ENCODE measurements at regions not wholly inside any gene's neighbourhood (a gene's known extent, or its start where the extent isn't known, plus 50 kb on each side); places are given as distances from the start of the nearest gene placed in this dataset.

- Mint-ChIP-seq H3K27ac (no peak overlapping the region), H3K9me3 (no peaks in the 10 kb centered on the region), H3K4me3 (no peak overlapping the region), H3K27me3 (ENCODE audit: insufficient read depth) (no peaks in the 10 kb centered on the region), H3K4me1 (peaks cover 2% of the 10 kb centered on the region), H3K36me3 (ENCODE audit: low read depth) (no peaks in the 10 kb centered on the region)
- no peaks in the 10 kb centered on the region for H3K36me3 ChIP-seq (ENCODE audit: control insufficient read depth, insufficient read depth, low read length)
- no peak for DNase-seq
- H3K9me3 ChIP-seq (ENCODE audit: control insufficient read depth, low read length): no peaks in the 10 kb centered on the region
- no peaks in the 10 kb centered on the region for H3K27me3 ChIP-seq (ENCODE audit: control insufficient read depth, insufficient read depth, low read length, poor library complexity, severe bottlenecking)
- H3K4me3 ChIP-seq (ENCODE audit: low read length): no peak overlapping the region
- no peak overlapping the region for H3K9ac ChIP-seq (ENCODE audit: extremely low read depth, low read length, poor library complexity, severe bottlenecking)
- H3K27ac ChIP-seq (ENCODE audit: low read depth, low read length): no peak overlapping the region
- WGBS, 2 experiments (ENCODE audit: insufficient coverage in 1 of 2, insufficient read length in 1 of 2): 87 to 100% methylated on average over 1 to 2 of the region's 2 CpGs
- no peak for TF ChIP-seq CTCF (conservative IDR thresholded peaks at IDR 0.05)
- no peaks in the 10 kb centered on the region for H3K4me1 ChIP-seq (ENCODE audit: control insufficient read depth, insufficient read depth, low read length)
Measured at GRCh38 chr5:105632043-105632442, 2038.7 kb downstream of the EFNA5 start.

- no peak overlapping the region for H3K4me3 ChIP-seq (ENCODE audit: low read length)
- H3K4me1 Mint-ChIP-seq: peaks cover 2% of the 10 kb centered on the region
- no peaks in the 10 kb centered on the region for H3K27me3 ChIP-seq (ENCODE audit: control insufficient read depth, insufficient read depth, low read length, poor library complexity, severe bottlenecking)
- no peaks in the 10 kb centered on the region for H3K4me1 ChIP-seq (ENCODE audit: control insufficient read depth, insufficient read depth, low read length)
- no peak for DNase-seq
- no peak for TF ChIP-seq CTCF (conservative IDR thresholded peaks at IDR 0.05)
- H3K27me3 Mint-ChIP-seq (ENCODE audit: insufficient read depth): no peaks in the 10 kb centered on the region
- H3K27ac ChIP-seq (ENCODE audit: low read depth, low read length): no peak overlapping the region
- WGBS, 2 experiments (ENCODE audit: insufficient coverage in 1 of 2, insufficient read length in 1 of 2): 85 to 90% methylated on average over 2 to 3 of the region's 3 CpGs
- H3K36me3 Mint-ChIP-seq (ENCODE audit: low read depth): no peaks in the 10 kb centered on the region
- no peak overlapping the region for H3K27ac Mint-ChIP-seq
- no peak overlapping the region for H3K4me3 Mint-ChIP-seq
- H3K9me3 Mint-ChIP-seq: no peaks in the 10 kb centered on the region
- no peak overlapping the region for H3K9ac ChIP-seq (ENCODE audit: extremely low read depth, low read length, poor library complexity, severe bottlenecking)
- H3K9me3 ChIP-seq (ENCODE audit: control insufficient read depth, low read length): no peaks in the 10 kb centered on the region
- no peaks in the 10 kb centered on the region for H3K36me3 ChIP-seq (ENCODE audit: control insufficient read depth, insufficient read depth, low read length)
Measured at GRCh38 chr5:105630803-105631202, 2039.9 kb downstream of the EFNA5 start.

GRCh38 chr5:105619725-105620124 is 2051.0 kb downstream of the EFNA5 start:
- H3K9me3 ChIP-seq (ENCODE audit: control insufficient read depth, low read length): no peaks in the 10 kb centered on the region
- DNase-seq: no peak
- no peaks in the 10 kb centered on the region for H3K4me1 ChIP-seq (ENCODE audit: control insufficient read depth, insufficient read depth, low read length)
- no peak overlapping the region for H3K27ac ChIP-seq (ENCODE audit: low read depth, low read length)
- Mint-ChIP-seq H3K27ac (no peak overlapping the region), H3K27me3 (ENCODE audit: insufficient read depth) (no peaks in the 10 kb centered on the region), H3K36me3 (ENCODE audit: low read depth) (no peaks in the 10 kb centered on the region), H3K4me3 (no peak overlapping the region), H3K4me1 (peaks cover 7% of the 10 kb centered on the region), H3K9me3 (no peaks in the 10 kb centered on the region)
- 100% methylated on average over 3 of the region's 3 CpGs; no CpG with 5 or more reads in 1 of the 2 experiments for WGBS, 2 experiments (ENCODE audit: insufficient coverage in 1 of 2, insufficient read length in 1 of 2)
- H3K36me3 ChIP-seq (ENCODE audit: control insufficient read depth, insufficient read depth, low read length): no peaks in the 10 kb centered on the region
- H3K9ac ChIP-seq (ENCODE audit: extremely low read depth, low read length, poor library complexity, severe bottlenecking): no peak overlapping the region
- H3K27me3 ChIP-seq (ENCODE audit: control insufficient read depth, insufficient read depth, low read length, poor library complexity, severe bottlenecking): no peaks in the 10 kb centered on the region
- no peak for TF ChIP-seq CTCF (conservative IDR thresholded peaks at IDR 0.05)
- H3K4me3 ChIP-seq (ENCODE audit: low read length): no peak overlapping the region

Data from endodermal cell (in vitro differentiated cells).